WTC11 (cell line): ENCODE measurements at regions not wholly inside any gene's neighbourhood (a gene's known extent, or its start where the extent isn't known, plus 50 kb on each side); places are given as distances from the start of the nearest gene placed in this dataset.

Source experiments
- ATAC-seq: fragments of 200-7000 bp; cut with Tn5 transposase; 2 replicates; pipeline ENCODE4 v1.10.0; 2021; ENCODE audit warnings: mild to moderate bottlenecking, moderate library complexity
- CTCF ChIA-PET: fragments of 300-600 bp; sonication (Branson Sonifier 250); formaldehyde crosslinking; loops from one replicate; lab custom pipeline; 2021; ENCODE audit warnings: antibody characterized with exemption; lab: Charles Lee
- POLR2A ChIA-PET: fragments of 350-600 bp; sonication (Branson Sonifier 250); formaldehyde crosslinking; loops from one replicate; lab custom pipeline; 2021; ENCODE audit warnings: antibody characterized with exemption; lab: Charles Lee
- DNase-seq: peaks from one replicate; pipeline ENCODE4 v3.0.0; 2021; ENCODE audit warnings: low spot score
- H3K27ac Mint-ChIP-seq: 2 replicates; pipeline ENCODE4 v1.8.0; 2021; ENCODE audit warnings: mixed read lengths
- H3K27me3 Mint-ChIP-seq: 2 replicates; pipeline ENCODE4 v1.8.0; 2021; ENCODE audit warnings: low read depth, mild to moderate bottlenecking, moderate library complexity, mixed read lengths
- H3K36me3 Mint-ChIP-seq: 2 replicates; pipeline ENCODE4 v1.8.0; 2021; ENCODE audit warnings: mixed read lengths
- H3K4me1 Mint-ChIP-seq: 2 replicates; pipeline ENCODE4 v1.8.0; 2022; ENCODE audit warnings: mixed read lengths
- H3K4me3 Mint-ChIP-seq: 2 replicates; pipeline ENCODE4 v1.8.0; 2021; ENCODE audit warnings: mild to moderate bottlenecking, moderate library complexity, mixed read lengths
- H3K9me3 Mint-ChIP-seq: 2 replicates; pipeline ENCODE4 v1.8.0; 2021; ENCODE audit warnings: mixed read lengths
- CBFB ChIP-seq: sonication (generic); formaldehyde crosslinking; IDR thresholded peaks from 2 replicates; pipeline ENCODE4 v1.8.1; 2022; ENCODE audit warnings: mild to moderate bottlenecking, low read depth, missing genetic modification reagents
- GTF2I ChIP-seq: fragments of 250-450 bp; sonication (Bioruptor Pico); conservative IDR thresholded peaks from 2 replicates; pipeline ENCODE4 v1.4.0; 2021; ENCODE audit warnings: mild to moderate bottlenecking
- KAT7 ChIP-seq: sonication (generic); formaldehyde crosslinking; IDR thresholded peaks from 2 replicates; pipeline ENCODE4 v1.8.1; 2023; ENCODE audit warnings: missing genetic modification reagents, mild to moderate bottlenecking, borderline replicate concordance
- MXD4 ChIP-seq: fragments of 250-450 bp; sonication (Bioruptor Pico); IDR thresholded peaks from 2 replicates; pipeline ENCODE4 v1.8.0; 2021; ENCODE audit warnings: mild to moderate bottlenecking, moderate library complexity, borderline replicate concordance
- NFATC4 ChIP-seq: fragments of 250-450 bp; sonication (Bioruptor Pico); IDR thresholded peaks from 2 replicates; pipeline ENCODE4 v1.9.0; 2021; ENCODE audit warnings: mild to moderate bottlenecking
- NR2C2 ChIP-seq: sonication (generic); formaldehyde crosslinking; IDR thresholded peaks from 2 replicates; pipeline ENCODE4 v1.8.0; 2022; ENCODE audit warnings: mild to moderate bottlenecking, missing genetic modification reagents
- RELA ChIP-seq: sonication (generic); formaldehyde crosslinking; IDR thresholded peaks from 2 replicates; pipeline ENCODE4 v1.8.1; 2022; ENCODE audit warnings: missing genetic modification reagents, mild to moderate bottlenecking, borderline replicate concordance
- ZNF121 ChIP-seq: sonication (generic); formaldehyde crosslinking; IDR thresholded peaks from 2 replicates; pipeline ENCODE4 v1.8.0; 2023; ENCODE audit warnings: missing genetic modification reagents
- ZNF416 ChIP-seq: fragments of 250-450 bp; sonication (Bioruptor Pico); IDR thresholded peaks from 2 replicates; pipeline ENCODE4 v1.9.0; 2021; ENCODE audit warnings: mild to moderate bottlenecking, inconsistent platforms
- TF ChIP-seq, protein P1 (sequence below): sonication (generic); formaldehyde crosslinking; IDR thresholded peaks from 2 replicates; pipeline ENCODE4 v1.8.0; 2023; ENCODE audit warnings: missing genetic modification reagents, mild to moderate bottlenecking, borderline replicate concordance
- TF ChIP-seq, protein P2 (sequence below): fragments of 250-450 bp; sonication (Bioruptor Pico); IDR thresholded peaks from 2 replicates; pipeline ENCODE4 v1.8.0; 2021; ENCODE audit warnings: mild to moderate bottlenecking
- TF ChIP-seq, protein P3 (sequence below): sonication (generic); formaldehyde crosslinking; IDR thresholded peaks from 2 replicates; pipeline ENCODE4 v1.8.1; 2022; ENCODE audit warnings: low read depth, mild to moderate bottlenecking, moderate library complexity, missing genetic modification reagents, borderline replicate concordance
- TF ChIP-seq, protein P4 (sequence below): sonication (generic); formaldehyde crosslinking; IDR thresholded peaks from 2 replicates; pipeline ENCODE4 v1.8.0; 2022; ENCODE audit warnings: missing genetic modification reagents
- TF ChIP-seq, protein P5 (sequence below): sonication (generic); formaldehyde crosslinking; IDR thresholded peaks from 2 replicates; pipeline ENCODE4 v1.8.0; 2023; ENCODE audit warnings: missing genetic modification reagents
- TF ChIP-seq, protein P6 (sequence below): sonication (generic); formaldehyde crosslinking; IDR thresholded peaks from 2 replicates; pipeline ENCODE4 v1.8.1; 2023; ENCODE audit warnings: mild to moderate bottlenecking, moderate library complexity, missing genetic modification reagents
- TF ChIP-seq, protein P7 (sequence below): fragments of 200-600 bp; IDR thresholded peaks from 2 replicates; pipeline ENCODE4 v1.8.0; 2022; ENCODE audit warnings: antibody characterized with exemption

DNA sequence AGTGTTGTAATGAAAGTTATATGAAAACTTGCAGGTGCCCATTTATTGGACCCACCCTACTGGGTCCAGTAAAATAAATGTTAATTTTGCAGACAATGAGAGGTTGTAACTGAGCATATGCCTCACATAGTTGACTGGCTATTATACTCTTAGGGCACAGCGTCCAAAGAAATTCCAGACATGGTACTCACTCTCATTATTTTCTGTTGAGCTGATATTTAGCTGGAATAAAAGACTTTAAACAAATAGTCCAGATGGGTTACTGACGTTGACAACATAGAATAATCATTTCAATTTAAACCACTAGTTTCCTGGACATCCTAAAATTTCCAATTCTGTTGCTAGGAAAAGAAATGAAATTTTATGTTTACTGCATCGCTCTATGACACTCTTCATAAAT, 174.5 kb downstream of the ZNF365 start:
- H3K9me3 Mint-ChIP-seq, result no peaks in the 10 kb centered on the region
- H3K4me1 Mint-ChIP-seq, result no peaks in the 10 kb centered on the region
- TF ChIP-seq, protein P1, sequence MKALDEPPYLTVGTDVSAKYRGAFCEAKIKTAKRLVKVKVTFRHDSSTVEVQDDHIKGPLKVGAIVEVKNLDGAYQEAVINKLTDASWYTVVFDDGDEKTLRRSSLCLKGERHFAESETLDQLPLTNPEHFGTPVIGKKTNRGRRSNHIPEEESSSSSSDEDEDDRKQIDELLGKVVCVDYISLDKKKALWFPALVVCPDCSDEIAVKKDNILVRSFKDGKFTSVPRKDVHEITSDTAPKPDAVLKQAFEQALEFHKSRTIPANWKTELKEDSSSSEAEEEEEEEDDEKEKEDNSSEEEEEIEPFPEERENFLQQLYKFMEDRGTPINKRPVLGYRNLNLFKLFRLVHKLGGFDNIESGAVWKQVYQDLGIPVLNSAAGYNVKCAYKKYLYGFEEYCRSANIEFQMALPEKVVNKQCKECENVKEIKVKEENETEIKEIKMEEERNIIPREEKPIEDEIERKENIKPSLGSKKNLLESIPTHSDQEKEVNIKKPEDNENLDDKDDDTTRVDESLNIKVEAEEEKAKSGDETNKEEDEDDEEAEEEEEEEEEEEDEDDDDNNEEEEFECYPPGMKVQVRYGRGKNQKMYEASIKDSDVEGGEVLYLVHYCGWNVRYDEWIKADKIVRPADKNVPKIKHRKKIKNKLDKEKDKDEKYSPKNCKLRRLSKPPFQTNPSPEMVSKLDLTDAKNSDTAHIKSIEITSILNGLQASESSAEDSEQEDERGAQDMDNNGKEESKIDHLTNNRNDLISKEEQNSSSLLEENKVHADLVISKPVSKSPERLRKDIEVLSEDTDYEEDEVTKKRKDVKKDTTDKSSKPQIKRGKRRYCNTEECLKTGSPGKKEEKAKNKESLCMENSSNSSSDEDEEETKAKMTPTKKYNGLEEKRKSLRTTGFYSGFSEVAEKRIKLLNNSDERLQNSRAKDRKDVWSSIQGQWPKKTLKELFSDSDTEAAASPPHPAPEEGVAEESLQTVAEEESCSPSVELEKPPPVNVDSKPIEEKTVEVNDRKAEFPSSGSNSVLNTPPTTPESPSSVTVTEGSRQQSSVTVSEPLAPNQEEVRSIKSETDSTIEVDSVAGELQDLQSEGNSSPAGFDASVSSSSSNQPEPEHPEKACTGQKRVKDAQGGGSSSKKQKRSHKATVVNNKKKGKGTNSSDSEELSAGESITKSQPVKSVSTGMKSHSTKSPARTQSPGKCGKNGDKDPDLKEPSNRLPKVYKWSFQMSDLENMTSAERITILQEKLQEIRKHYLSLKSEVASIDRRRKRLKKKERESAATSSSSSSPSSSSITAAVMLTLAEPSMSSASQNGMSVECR (CRISPR knock-in tag), result no peak
- TF ChIP-seq, protein P2, sequence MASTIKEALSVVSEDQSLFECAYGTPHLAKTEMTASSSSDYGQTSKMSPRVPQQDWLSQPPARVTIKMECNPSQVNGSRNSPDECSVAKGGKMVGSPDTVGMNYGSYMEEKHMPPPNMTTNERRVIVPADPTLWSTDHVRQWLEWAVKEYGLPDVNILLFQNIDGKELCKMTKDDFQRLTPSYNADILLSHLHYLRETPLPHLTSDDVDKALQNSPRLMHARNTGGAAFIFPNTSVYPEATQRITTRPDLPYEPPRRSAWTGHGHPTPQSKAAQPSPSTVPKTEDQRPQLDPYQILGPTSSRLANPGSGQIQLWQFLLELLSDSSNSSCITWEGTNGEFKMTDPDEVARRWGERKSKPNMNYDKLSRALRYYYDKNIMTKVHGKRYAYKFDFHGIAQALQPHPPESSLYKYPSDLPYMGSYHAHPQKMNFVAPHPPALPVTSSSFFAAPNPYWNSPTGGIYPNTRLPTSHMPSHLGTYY (CRISPR knock-in tag), result no peak
- TF ChIP-seq NFATC4 (CRISPR knock-in tag) (no peak), MXD4 (CRISPR knock-in tag) (no peak), ZNF416 (CRISPR knock-in tag) (no peak), GTF2I (CRISPR knock-in tag) (no peak), KAT7 (CRISPR knock-in tag) (no peak)
- TF ChIP-seq, protein P3, sequence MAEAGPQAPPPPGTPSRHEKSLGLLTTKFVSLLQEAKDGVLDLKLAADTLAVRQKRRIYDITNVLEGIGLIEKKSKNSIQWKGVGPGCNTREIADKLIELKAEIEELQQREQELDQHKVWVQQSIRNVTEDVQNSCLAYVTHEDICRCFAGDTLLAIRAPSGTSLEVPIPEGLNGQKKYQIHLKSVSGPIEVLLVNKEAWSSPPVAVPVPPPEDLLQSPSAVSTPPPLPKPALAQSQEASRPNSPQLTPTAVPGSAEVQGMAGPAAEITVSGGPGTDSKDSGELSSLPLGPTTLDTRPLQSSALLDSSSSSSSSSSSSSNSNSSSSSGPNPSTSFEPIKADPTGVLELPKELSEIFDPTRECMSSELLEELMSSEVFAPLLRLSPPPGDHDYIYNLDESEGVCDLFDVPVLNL, result no peak
- TF ChIP-seq, all 79 proteins: peak for 0
- DNase-seq (no peak), ATAC-seq (no peak)
- no peaks in the 10 kb centered on the region for H3K36me3 Mint-ChIP-seq
- POLR2A ChIA-PET, result no interaction called here
- no peak overlapping the region for H3K4me3 Mint-ChIP-seq
- CTCF ChIA-PET, result no interaction called here
- no peaks in the 10 kb centered on the region for H3K27me3 Mint-ChIP-seq
- no peak overlapping the region for H3K27ac Mint-ChIP-seq

DNA sequence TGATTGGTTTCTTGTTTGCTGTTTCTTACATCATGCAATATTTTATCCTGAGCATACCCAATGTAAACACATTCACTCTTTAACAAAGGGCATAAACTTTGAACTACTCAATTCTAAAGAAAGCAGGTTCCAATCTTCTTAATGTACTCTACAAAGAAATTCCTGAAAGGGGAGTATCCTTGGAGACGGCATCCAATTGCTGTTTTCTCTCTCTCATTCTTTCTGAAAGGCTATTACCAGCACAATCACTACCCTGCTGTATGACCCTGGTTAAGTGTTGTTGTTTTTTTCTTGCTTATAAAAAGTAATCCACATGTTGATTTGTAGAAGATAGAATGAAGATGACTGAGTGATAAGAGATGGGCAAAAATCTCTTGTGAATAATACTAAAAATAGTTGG, 176.0 kb downstream of the ZNF365 start:
- Mint-ChIP-seq H3K27ac (no peak overlapping the region), H3K9me3 (no peaks in the 10 kb centered on the region), H3K4me3 (no peak overlapping the region), H3K4me1 (peaks cover 2% of the 10 kb centered on the region; the same call in 1 of the 2 replicates), H3K27me3 (no peaks in the 10 kb centered on the region), H3K36me3 (no peaks in the 10 kb centered on the region)
- ATAC-seq (no peak), DNase-seq (no peak)
- ChIA-PET CTCF (interaction anchor here (1.1 kb wide), 1 partner anchor 58 kb away, joined by 4 read pairs; no protein-coding TSS in a partner anchor), POLR2A (no interaction called here)
- TF ChIP-seq RELA (CRISPR knock-in tag) (no peak), ZNF121 (no peak)
- TF ChIP-seq, protein P4, sequence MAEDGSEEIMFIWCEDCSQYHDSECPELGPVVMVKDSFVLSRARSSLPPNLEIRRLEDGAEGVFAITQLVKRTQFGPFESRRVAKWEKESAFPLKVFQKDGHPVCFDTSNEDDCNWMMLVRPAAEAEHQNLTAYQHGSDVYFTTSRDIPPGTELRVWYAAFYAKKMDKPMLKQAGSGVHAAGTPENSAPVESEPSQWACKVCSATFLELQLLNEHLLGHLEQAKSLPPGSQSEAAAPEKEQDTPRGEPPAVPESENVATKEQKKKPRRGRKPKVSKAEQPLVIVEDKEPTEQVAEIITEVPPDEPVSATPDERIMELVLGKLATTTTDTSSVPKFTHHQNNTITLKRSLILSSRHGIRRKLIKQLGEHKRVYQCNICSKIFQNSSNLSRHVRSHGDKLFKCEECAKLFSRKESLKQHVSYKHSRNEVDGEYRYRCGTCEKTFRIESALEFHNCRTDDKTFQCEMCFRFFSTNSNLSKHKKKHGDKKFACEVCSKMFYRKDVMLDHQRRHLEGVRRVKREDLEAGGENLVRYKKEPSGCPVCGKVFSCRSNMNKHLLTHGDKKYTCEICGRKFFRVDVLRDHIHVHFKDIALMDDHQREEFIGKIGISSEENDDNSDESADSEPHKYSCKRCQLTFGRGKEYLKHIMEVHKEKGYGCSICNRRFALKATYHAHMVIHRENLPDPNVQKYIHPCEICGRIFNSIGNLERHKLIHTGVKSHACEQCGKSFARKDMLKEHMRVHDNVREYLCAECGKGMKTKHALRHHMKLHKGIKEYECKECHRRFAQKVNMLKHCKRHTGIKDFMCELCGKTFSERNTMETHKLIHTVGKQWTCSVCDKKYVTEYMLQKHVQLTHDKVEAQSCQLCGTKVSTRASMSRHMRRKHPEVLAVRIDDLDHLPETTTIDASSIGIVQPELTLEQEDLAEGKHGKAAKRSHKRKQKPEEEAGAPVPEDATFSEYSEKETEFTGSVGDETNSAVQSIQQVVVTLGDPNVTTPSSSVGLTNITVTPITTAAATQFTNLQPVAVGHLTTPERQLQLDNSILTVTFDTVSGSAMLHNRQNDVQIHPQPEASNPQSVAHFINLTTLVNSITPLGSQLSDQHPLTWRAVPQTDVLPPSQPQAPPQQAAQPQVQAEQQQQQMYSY (CRISPR knock-in tag), result no peak

DNA sequence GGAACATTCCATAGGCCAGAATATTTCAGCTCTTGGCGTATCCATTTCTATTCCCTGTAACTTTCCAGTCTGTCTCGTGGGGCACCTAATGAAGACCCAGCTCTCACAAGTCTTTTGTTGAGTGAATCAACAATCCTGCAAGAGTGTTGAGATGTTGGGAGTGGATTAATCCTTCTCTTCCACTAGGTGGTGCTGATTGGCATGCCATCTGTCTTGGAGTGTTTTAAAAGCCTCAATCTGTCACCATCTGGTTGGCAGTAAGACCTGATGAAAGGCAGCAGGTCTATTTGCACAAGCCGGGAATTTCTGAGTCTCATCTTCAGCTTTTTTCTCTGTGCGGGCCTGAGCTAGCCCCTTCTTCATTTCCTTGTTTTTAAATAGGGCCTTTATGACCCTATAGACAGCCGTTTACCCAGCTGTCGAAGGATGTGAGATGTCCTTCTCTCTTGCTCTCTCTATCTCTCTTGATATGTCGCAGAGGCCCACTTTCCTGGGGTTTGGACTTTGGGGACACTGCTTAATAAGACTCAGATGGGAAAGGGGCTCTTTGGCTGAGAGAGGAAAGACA, 180.5 kb downstream of the ZNF365 start:
- no peaks in the 10 kb centered on the region for H3K36me3 Mint-ChIP-seq
- DNase-seq (peak; percentile 14), ATAC-seq (peak; percentile 98)
- CTCF ChIA-PET, result interaction anchor here (1.0 to 1.2 kb wide), 5 partner anchors 21 to 263 kb away, joined by 3 to 8 read pairs (median 4); partner anchors contain the start of gene EGR2
- POLR2A ChIA-PET, result no interaction called here
- no peak overlapping the region for H3K27ac Mint-ChIP-seq
- peaks cover 4% of the 10 kb centered on the region for H3K9me3 Mint-ChIP-seq
- no peaks in the 10 kb centered on the region for H3K27me3 Mint-ChIP-seq
- H3K4me1 Mint-ChIP-seq, result peaks cover 2% of the 10 kb centered on the region; the same call in 1 of the 2 replicates
- no peak overlapping the region for H3K4me3 Mint-ChIP-seq
- no peak for TF ChIP-seq NR2C2 (CRISPR knock-in tag)
- TF ChIP-seq CBFB (CRISPR knock-in tag), result no peak
- TF ChIP-seq, protein P5, sequence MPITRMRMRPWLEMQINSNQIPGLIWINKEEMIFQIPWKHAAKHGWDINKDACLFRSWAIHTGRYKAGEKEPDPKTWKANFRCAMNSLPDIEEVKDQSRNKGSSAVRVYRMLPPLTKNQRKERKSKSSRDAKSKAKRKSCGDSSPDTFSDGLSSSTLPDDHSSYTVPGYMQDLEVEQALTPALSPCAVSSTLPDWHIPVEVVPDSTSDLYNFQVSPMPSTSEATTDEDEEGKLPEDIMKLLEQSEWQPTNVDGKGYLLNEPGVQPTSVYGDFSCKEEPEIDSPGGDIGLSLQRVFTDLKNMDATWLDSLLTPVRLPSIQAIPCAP (CRISPR knock-in tag), result no peak
- TF ChIP-seq, protein P6, sequence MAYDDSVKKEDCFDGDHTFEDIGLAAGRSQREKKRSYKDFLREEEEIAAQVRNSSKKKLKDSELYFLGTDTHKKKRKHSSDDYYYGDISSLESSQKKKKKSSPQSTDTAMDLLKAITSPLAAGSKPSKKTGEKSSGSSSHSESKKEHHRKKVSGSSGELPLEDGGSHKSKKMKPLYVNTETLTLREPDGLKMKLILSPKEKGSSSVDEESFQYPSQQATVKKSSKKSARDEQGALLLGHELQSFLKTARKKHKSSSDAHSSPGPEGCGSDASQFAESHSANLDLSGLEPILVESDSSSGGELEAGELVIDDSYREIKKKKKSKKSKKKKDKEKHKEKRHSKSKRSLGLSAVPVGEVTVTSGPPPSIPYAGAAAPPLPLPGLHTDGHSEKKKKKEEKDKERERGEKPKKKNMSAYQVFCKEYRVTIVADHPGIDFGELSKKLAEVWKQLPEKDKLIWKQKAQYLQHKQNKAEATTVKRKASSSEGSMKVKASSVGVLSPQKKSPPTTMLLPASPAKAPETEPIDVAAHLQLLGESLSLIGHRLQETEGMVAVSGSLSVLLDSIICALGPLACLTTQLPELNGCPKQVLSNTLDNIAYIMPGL (CRISPR knock-in tag), result no peak
- TF ChIP-seq, protein P7, sequence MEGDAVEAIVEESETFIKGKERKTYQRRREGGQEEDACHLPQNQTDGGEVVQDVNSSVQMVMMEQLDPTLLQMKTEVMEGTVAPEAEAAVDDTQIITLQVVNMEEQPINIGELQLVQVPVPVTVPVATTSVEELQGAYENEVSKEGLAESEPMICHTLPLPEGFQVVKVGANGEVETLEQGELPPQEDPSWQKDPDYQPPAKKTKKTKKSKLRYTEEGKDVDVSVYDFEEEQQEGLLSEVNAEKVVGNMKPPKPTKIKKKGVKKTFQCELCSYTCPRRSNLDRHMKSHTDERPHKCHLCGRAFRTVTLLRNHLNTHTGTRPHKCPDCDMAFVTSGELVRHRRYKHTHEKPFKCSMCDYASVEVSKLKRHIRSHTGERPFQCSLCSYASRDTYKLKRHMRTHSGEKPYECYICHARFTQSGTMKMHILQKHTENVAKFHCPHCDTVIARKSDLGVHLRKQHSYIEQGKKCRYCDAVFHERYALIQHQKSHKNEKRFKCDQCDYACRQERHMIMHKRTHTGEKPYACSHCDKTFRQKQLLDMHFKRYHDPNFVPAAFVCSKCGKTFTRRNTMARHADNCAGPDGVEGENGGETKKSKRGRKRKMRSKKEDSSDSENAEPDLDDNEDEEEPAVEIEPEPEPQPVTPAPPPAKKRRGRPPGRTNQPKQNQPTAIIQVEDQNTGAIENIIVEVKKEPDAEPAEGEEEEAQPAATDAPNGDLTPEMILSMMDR, result peak; percentile 30; the same call in 1 of the 2 replicates
